GOT3 (cell line): ENCODE measurements at regions not wholly inside any gene's neighbourhood (a gene's known extent, or its start where the extent isn't known, plus 50 kb on each side); places are given as distances from the start of the nearest gene placed in this dataset.

Source experiments
- DNase-seq: peaks from one replicate; lab custom pipeline; 2025; ENCODE audit warnings: mixed read lengths; lab: John Stamatoyannopoulos, UW

- DNase-seq = no peak
Observed at GRCh38 chr18:42401131-42401673, 446.2 kb downstream of the PIK3C3 start.

GRCh38 chr18:42404151-42404550 lies 449.1 kb downstream of the PIK3C3 start:
- DNase-seq = no peak

GRCh38 chr18:42409005-42409404 lies 454.0 kb downstream of the PIK3C3 start:
- no peak for DNase-seq

DNA sequence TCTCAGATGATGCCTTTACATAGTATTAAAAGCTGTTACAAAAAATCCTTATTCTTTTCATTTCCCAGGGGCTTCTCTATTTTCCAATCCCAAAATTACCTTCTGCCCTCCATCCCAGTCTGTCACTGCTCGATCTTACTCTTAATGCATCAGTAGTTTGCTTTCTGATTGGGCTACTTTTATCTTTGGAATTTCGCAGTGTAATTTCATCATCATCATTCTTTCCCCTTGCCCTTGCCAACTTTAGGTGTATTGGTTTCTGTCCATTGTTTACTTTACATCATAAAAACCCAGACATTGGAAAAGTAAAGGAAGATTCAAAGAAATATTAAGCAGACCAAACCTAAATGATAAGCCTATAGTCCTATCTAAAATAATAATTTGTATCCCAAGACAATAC lies 457.2 kb downstream of the PIK3C3 start:
- no peak for DNase-seq

GRCh38 chr18:42412896-42413295 lies 457.9 kb downstream of the PIK3C3 start:
- DNase-seq = no peak

DNA sequence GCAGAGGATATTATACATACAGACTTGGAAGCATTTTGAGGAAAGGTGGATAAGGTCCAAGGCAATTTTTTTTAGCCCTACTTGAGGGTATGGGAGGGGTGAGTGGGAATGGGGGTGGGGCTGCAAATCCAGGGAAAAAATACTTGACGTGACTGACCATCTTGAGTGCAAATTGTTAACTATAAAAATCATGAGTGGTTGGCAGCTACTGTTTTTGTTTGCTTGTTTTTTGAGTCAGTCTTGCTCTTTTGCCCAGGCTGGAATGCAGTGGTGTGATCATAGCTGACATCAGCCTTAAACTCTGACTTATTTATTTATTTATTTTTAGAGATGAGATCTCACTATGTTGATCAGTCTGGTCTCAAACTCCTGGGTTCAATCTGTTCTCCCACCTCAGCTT lies 458.8 kb downstream of the PIK3C3 start:
- DNase-seq = no peak

- peak; percentile 2 for DNase-seq
Observed at GRCh38 chr18:42414756-42415454, 459.9 kb downstream of the PIK3C3 start.

DNA sequence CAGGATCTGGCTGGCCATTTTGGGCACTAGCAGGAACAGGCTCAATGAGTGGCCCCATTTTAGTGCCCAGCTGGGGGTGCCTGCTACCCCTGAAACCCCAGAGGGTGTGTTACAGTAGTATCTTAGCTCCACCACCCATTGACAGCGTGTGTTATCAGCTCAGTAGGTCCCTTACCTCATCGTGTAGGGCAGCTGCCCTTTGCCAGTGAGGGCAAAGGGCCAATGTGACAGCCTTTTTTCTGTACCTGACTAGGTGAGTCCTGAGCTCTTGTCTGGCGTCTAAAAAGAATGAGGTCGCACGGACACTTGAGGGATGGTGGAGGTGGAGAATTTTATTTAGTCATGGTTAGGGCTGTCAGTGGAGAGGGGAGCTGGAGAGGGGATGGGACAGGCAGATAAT lies 462.2 kb downstream of the PIK3C3 start:
- no peak for DNase-seq

DNA sequence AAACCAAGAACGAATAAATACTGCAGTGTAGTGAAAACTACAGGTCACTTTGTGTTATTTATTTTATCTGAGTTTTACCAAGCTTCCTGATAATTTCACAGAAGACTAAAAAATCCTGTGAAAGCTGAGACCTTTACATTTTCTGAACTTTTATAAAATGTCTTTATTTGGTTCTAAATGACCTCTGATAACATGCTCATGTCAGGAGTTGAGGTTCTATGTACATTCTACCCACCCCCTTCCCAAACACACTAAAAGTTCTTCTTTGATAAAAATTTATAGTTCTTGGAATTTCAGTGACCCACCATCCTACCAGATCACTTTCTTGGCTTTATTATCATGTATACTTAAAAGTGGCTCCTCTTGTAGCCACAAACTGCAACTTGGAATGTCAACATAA lies 463.1 kb downstream of the PIK3C3 start:
- no peak for DNase-seq

DNA sequence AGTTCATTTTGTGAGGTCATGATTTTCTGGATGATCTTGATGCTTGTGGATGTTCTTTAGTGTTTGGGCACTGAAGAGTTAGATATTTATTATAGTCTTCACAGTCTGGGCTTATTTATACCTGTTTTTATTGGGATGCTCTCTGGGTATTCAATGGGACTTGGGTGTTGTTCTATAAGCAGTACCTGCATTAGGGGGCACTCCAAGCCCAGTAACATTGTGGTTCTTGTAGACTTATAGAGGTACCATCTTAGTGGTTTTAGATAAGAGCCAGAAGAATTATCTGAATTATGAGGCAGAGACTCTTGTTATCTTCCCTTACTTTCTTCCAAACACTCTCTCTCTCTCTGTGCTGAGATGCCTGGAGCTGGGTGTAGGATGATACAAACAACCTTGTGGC lies 470.0 kb downstream of the PIK3C3 start:
- no peak for DNase-seq

DNA sequence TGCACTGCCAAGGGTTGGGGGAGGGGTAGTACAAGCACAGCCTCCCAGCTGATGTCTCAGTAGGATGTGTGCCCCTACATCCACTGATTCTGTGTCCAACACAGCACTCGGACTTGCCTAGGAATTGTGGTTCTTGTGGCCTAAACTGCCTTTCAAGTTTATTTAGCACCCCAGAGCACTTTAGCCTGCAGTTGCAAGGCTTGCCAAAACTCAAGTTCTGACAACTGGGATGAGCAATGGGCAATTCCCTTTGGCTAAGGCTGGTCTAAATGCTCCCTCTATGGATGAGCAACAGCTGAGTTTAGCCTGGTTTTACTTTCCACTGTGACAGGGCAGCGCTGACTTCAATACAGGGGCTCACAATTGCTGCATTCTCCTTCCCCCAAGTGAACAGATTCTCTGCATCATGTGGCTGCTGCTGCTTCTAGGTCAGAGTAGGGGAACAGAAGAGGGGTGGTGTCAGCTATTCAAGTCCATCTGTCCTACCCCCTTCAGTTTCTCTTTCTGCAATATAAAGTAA lies 471.5 kb downstream of the PIK3C3 start:
- DNase-seq = no peak

GRCh38 chr18:42429196-42429595 lies 474.2 kb downstream of the PIK3C3 start:
- DNase-seq = no peak

- DNase-seq = no peak
Observed at GRCh38 chr18:42436222-42436765, 481.3 kb downstream of the PIK3C3 start.

DNA sequence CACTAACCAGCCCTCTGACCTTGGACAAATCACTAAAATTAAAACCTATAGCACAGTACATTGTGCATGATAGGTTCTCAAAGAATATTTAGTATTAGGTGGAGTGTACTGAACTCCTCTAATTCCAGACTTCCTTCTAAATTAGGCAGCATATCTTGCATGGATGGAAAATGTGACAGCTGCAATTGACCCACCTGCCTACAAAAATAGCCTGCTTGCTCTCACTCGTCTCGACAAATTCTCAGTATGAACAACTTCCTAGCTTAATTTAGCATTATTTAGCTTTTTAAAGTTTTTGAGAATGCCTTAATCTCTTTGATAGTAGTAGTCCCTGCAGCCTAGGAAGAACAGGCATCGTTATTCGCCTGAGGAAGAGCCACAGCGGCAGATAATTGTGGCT lies 482.0 kb downstream of the PIK3C3 start:
- DNase-seq = no peak

DNA sequence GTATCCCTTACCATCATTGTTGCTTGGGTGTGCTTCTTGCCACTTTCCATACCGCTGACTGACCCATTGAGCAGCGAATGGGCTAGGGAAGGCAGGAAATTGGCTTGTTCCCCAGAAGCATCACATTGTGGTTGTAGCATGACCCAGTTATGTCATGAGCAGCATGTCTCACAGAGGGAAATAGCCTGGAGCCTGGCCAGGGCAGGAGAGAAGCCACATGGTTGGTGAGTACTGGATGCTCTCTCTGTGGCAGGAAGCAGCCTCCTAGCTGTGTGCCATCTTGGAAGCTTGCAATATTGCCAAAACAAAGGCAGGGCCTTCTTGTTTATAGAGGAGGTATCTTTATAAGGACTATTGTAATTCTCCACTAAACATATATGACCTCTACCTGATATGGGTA lies 482.6 kb downstream of the PIK3C3 start:
- no peak for DNase-seq

DNA sequence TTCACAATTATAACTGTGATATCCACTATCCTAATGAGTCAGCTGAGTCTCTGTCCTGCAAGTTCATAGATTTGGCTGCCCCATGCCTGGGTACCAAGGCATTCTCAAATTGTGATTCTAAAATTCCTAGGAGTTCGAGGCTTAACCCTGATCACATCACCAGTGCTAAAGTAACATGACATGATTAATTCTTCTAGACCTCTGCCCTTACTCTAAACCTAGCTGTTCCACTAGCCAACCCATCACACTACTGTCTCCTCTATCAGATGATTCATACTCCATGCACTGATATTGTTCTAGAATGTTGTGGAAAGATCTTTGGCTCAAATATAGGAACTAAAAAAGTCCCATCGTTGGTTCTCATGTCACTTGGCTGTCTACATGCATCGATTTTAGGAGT lies 487.6 kb downstream of the PIK3C3 start:
- DNase-seq = no peak

- no peak for DNase-seq
Observed at GRCh38 chr18:42444349-42444748, 489.3 kb downstream of the PIK3C3 start.

- no peak for DNase-seq
Observed at GRCh38 chr18:42445359-42445758, 490.3 kb downstream of the PIK3C3 start.

DNA sequence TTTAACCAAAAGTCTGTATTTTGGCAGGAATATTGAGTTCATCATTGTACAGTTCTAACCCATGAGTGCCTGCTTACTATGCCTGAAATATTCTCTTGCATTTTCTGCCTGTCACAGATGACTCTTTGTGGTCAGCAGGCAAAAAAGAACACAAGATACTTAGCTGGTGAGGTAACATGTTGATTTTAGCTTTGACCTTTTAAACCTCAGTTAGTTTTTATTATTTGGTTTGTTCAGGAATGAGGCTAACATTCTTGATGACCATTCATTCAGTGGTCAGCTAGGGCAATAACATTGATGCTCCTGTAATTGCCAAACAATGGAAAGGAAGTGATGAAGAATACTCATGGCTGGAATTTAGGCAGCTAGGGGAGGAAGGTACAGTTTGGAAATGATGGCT lies 491.2 kb downstream of the PIK3C3 start:
- DNase-seq = no peak

- no peak for DNase-seq
Observed at GRCh38 chr18:42447688-42448087, 492.7 kb downstream of the PIK3C3 start.

GRCh38 chr18:42458226-42458625 lies 503.2 kb downstream of the PIK3C3 start:
- DNase-seq = no peak

DNA sequence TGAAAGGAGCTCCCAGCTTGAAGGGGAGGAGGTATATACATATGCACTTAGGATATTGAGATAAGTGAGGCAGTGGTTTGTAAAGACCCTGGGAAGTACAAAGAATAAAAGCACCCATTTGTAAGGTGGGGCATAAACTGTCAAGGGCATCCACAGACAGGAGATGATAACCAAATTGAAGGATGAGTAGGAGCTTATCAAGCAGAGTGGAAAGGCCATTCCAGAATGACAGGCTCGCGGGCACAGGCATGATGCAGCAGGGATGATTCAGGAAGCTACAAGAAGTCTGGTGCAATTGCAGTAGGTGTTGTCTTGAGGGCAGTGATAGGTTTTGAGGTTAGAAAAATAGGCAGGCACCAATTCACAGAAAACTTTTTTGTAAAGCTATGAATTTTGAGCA lies 504.8 kb downstream of the PIK3C3 start:
- no peak for DNase-seq

DNA sequence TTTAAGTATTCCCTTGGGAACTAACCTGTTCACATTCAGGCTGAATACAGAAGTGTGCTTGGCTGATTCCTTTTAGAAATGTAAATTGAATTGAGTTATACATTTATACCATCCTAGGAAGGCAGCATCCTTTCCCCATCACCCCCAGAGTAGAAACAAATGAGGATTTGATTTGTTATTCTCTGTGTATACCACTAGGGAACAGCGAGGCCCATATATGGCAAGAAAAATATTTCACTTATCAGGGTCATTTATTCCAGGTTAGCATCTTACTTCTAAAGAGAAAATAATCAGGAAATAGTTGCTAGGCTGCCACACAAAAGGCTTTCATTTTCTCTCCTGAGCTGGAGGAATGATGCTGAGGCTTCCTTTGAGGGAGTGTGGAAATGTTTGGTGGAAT lies 516.9 kb downstream of the PIK3C3 start:
- no peak for DNase-seq

DNA sequence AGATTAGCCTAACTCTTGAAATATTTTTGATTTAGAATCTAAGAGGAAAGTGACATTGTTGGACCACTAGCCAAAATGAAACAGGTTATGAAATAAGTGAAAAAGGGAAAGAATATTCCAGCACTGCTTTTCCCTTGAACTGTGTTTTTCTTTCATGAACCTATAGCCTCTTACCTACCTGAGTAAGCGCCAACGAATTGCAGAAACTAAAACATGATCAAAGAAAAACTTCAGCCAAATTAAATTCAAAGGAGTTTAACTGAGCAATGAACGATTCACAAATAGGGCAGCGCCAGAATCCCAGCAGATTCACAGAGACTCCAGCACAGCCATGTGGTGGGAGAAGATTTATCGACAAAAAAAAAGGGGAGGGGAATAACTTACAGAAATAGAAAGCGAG lies 518.6 kb downstream of the PIK3C3 start:
- DNase-seq = no peak
